ENCODE measurements at regions not wholly inside any gene's neighbourhood (a gene's known extent, or its start where the extent isn't known, plus 50 kb on each side); places are given as distances from the start of the nearest gene placed in this dataset.

DNA sequence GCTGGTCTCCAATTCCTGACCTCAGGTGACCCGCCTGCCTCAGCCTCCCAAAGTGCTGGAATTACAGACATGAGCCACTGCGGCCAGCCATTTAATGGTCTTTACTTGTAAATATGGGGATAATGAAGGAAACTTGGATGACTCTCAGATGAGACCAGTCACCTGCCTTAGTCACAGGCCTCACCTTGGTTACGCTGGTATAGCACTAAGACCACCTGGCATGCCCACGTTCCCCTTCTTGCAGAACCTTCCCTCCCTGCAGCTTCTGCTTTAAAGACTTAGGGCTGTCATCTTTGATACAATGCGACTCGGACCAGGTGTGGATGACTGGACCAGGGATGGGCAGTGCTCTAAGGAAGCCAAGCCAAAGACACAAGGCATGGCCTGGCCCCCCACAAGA is 629.9 kb downstream of the CCDC171 start:
- no peaks in the 10 kb centered on the region for H3K9me2 ChIP-seq (replicated peaks; ENCODE audit: insufficient read depth, low read length)
- H3K36me3 ChIP-seq (replicated peaks; ENCODE audit: insufficient read depth, low read length): no peaks in the 10 kb centered on the region
- H3K9me3 ChIP-seq (replicated peaks; ENCODE audit: insufficient read depth, low read length): no peaks in the 10 kb centered on the region
- DNase-seq: no peak
- no peak overlapping the region for H2AFZ ChIP-seq (ENCODE audit: low read length)
- no peak overlapping the region for H3K4me3 ChIP-seq (ENCODE audit: low read length)
- H3K4me2 ChIP-seq (ENCODE audit: low read depth, low read length): no peak overlapping the region
- H3F3A ChIP-seq (ENCODE audit: insufficient read depth, low read length): peaks cover 5% of the 10 kb centered on the region; the same call in 1 of the 2 replicates
- H3K9ac ChIP-seq (ENCODE audit: low read length): no peak overlapping the region
- H3K27me3 ChIP-seq (replicated peaks; ENCODE audit: insufficient read depth, low read length): no peaks in the 10 kb centered on the region
- no peaks in the 10 kb centered on the region for H4K20me1 ChIP-seq (ENCODE audit: insufficient read depth, low read length)
- H3K79me2 ChIP-seq (ENCODE audit: low read length): no peaks in the 10 kb centered on the region
- H3K4me1 ChIP-seq (ENCODE audit: low read length): peaks cover 5% of the 10 kb centered on the region; the same call in 1 of the 2 replicates
- H3K27ac ChIP-seq (ENCODE audit: low read length): no peak overlapping the region
- TF ChIP-seq EZH2phosphoT487 (IDR thresholded peaks at IDR 0.05; ENCODE audit: low read length) (no peak), EZH2 (optimal IDR thresholded peaks at IDR 0.05; ENCODE audit: low read depth, low read length) (no peak)
- TF ChIP-seq, protein P1, sequence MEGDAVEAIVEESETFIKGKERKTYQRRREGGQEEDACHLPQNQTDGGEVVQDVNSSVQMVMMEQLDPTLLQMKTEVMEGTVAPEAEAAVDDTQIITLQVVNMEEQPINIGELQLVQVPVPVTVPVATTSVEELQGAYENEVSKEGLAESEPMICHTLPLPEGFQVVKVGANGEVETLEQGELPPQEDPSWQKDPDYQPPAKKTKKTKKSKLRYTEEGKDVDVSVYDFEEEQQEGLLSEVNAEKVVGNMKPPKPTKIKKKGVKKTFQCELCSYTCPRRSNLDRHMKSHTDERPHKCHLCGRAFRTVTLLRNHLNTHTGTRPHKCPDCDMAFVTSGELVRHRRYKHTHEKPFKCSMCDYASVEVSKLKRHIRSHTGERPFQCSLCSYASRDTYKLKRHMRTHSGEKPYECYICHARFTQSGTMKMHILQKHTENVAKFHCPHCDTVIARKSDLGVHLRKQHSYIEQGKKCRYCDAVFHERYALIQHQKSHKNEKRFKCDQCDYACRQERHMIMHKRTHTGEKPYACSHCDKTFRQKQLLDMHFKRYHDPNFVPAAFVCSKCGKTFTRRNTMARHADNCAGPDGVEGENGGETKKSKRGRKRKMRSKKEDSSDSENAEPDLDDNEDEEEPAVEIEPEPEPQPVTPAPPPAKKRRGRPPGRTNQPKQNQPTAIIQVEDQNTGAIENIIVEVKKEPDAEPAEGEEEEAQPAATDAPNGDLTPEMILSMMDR (IDR thresholded peaks at IDR 0.05; ENCODE audit: low read length): no peak

DNA sequence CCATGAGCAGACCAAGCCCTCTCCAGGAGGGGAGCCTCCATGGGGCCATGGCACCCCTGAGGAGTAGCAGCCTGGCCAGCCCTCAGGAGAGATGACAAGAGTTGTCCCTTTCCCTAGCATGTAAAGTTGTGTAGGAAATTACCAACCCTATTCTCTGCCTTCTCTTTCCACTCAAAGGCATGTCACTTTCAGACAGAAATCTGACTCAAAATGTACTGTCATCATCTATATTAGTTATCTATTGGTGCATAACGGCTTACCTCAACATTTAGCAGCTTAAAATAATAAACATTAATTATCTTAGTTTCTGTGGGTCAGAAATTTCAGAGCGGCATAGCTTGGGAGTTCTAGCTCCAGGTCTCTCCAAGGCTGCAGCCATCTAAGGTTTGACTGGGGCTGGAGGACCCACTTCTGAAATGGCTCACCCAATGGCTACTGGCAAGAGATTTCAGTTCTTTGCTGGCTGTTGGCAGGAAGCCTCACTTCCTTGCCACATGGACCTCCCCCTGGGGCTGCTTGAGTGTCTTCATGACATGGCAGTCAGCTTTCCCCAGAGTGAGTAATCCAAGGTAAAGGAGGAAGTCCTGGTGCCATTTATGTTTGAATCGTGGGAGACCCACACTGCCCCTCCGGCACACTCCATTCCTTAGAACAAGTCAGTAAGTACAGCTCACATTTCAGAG is 632.3 kb downstream of the CCDC171 start:
- H3K27me3 ChIP-seq (replicated peaks; ENCODE audit: insufficient read depth, low read length): no peaks in the 10 kb centered on the region
- H3K9me3 ChIP-seq (replicated peaks; ENCODE audit: insufficient read depth, low read length): no peaks in the 10 kb centered on the region
- no peaks in the 10 kb centered on the region; the same call in 1 of the 2 replicates for H3F3A ChIP-seq (ENCODE audit: insufficient read depth, low read length)
- no peak overlapping the region for H3K4me2 ChIP-seq (ENCODE audit: low read depth, low read length)
- no peaks in the 10 kb centered on the region for H4K20me1 ChIP-seq (ENCODE audit: insufficient read depth, low read length)
- H3K27ac ChIP-seq (ENCODE audit: low read length): no peak overlapping the region
- no peaks in the 10 kb centered on the region for H3K36me3 ChIP-seq (replicated peaks; ENCODE audit: insufficient read depth, low read length)
- TF ChIP-seq EZH2phosphoT487 (IDR thresholded peaks at IDR 0.05; ENCODE audit: low read length) (no peak), EZH2 (optimal IDR thresholded peaks at IDR 0.05; ENCODE audit: low read depth, low read length) (no peak)
- TF ChIP-seq, protein P1 (IDR thresholded peaks at IDR 0.05; ENCODE audit: low read length): no peak
- H3K9ac ChIP-seq (ENCODE audit: low read length): no peak overlapping the region
- DNase-seq: no peak
- no peaks in the 10 kb centered on the region for H3K79me2 ChIP-seq (ENCODE audit: low read length)
- H3K9me2 ChIP-seq (replicated peaks; ENCODE audit: insufficient read depth, low read length): no peaks in the 10 kb centered on the region
- no peak overlapping the region for H3K4me3 ChIP-seq (ENCODE audit: low read length)
- no peak overlapping the region for H2AFZ ChIP-seq (ENCODE audit: low read length)
- H3K4me1 ChIP-seq (ENCODE audit: low read length): 0 out of 2 replicates have a peak, but pooled peaks cover 5% of the 10 kb centered on the region

DNA sequence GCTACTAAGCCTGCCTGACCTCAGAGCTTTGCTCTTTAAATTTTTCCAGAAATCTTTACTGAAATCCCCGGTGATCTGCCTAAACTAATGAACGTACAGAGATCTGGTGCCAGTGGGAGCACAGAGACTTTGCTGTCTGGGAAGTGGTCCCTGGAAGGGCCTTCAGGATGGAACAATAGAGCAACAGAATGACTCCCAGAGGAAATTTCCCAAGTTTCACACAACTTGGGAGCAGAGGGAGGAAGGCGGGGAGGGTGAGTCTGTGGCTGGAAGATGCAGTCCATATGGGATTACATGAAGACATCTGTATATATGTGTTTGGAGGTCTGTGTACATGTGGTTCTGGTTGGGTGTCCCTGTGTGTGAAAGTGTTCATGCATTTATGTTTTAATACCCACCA is 638.3 kb downstream of the CCDC171 start:
- no peaks in the 10 kb centered on the region for H3K36me3 ChIP-seq (replicated peaks; ENCODE audit: insufficient read depth, low read length)
- DNase-seq: no peak
- H3F3A ChIP-seq (ENCODE audit: insufficient read depth, low read length): no peaks in the 10 kb centered on the region
- no peaks in the 10 kb centered on the region for H3K79me2 ChIP-seq (ENCODE audit: low read length)
- no peaks in the 10 kb centered on the region for H3K4me1 ChIP-seq (ENCODE audit: low read length)
- H2AFZ ChIP-seq (ENCODE audit: low read length): no peak overlapping the region
- TF ChIP-seq, protein P1 (IDR thresholded peaks at IDR 0.05; ENCODE audit: low read length): no peak
- TF ChIP-seq EZH2phosphoT487 (IDR thresholded peaks at IDR 0.05; ENCODE audit: low read length) (no peak), EZH2 (optimal IDR thresholded peaks at IDR 0.05; ENCODE audit: low read depth, low read length) (no peak)
- H3K27me3 ChIP-seq (replicated peaks; ENCODE audit: insufficient read depth, low read length): no peaks in the 10 kb centered on the region
- no peak overlapping the region for H3K9ac ChIP-seq (ENCODE audit: low read length)
- no peak overlapping the region for H3K4me2 ChIP-seq (ENCODE audit: low read depth, low read length)
- H3K27ac ChIP-seq (ENCODE audit: low read length): no peak overlapping the region
- H4K20me1 ChIP-seq (ENCODE audit: insufficient read depth, low read length): no peaks in the 10 kb centered on the region
- H3K4me3 ChIP-seq (ENCODE audit: low read length): no peak overlapping the region
- H3K9me2 ChIP-seq (replicated peaks; ENCODE audit: insufficient read depth, low read length): no peaks in the 10 kb centered on the region
- H3K9me3 ChIP-seq (replicated peaks; ENCODE audit: insufficient read depth, low read length): no peaks in the 10 kb centered on the region

Data from MM.1S (cell line).